Stimulated activated naive CD8-positive, alpha-beta T cell treated with anti-CD3 and anti-CD28 coated beads, Interleukin-15, Interleukin-2, amounts not matched to agents 100 U/mL and 50 U/mL, for 24 hours (primary cell): ENCODE measurements at regions not wholly inside any gene's neighbourhood (a gene's known extent, or its start where the extent isn't known, plus 50 kb on each side); places are given as distances from the start of the nearest gene placed in this dataset.
"Not testable (repeated sequence)": the region's sequence is repeated elsewhere in the genome, so short reads cannot be mapped to it uniquely, and the experiment has no call there.

Experiments
- ATAC-seq: fragments of 150-1000 bp; cut with Tn5 transposase; one replicate; pipeline ENCODE4 v1.10.0; 2021
- DNase-seq: peaks from one replicate; pipeline ENCODE4 v3.0.0; 2021

GRCh38 chr2:167792126-167792525 lies 455.3 kb downstream of the STK39 start:
- DNase-seq (no peak), ATAC-seq (no peak)

GRCh38 chr2:167790781-167791450 lies 456.5 kb downstream of the STK39 start:
- ATAC-seq = no peak

GRCh38 chr2:167790189-167790588 lies 457.2 kb downstream of the STK39 start:
- no peak for DNase-seq
- ATAC-seq = no peak

More at GRCh38 chr2:167790781-167791450, 456.5 kb downstream of the STK39 start:
- no peak for DNase-seq

- DNase-seq (no peak), ATAC-seq (no peak)
Measured at GRCh38 chr2:167787562-167787961, 459.8 kb downstream of the STK39 start.

- DNase-seq = no peak
Measured at GRCh38 chr2:167787021-167787420, 460.4 kb downstream of the STK39 start.

GRCh38 chr2:167785606-167786216 lies 461.7 kb downstream of the STK39 start:
- DNase-seq (no peak), ATAC-seq (no peak)

More at GRCh38 chr2:167787021-167787420, 460.4 kb downstream of the STK39 start:
- ATAC-seq = no peak

- DNase-seq = no peak
- ATAC-seq = no peak
Measured at GRCh38 chr2:167784084-167784425, 463.3 kb downstream of the STK39 start.

- DNase-seq (no peak), ATAC-seq (no peak)
Measured at GRCh38 chr2:167783261-167784083, 463.9 kb downstream of the STK39 start.

GRCh38 chr2:167781629-167782028 lies 465.8 kb downstream of the STK39 start:
- not testable (repeated sequence) for DNase-seq, ATAC-seq

- DNase-seq = no peak
- no peak for ATAC-seq
Measured at GRCh38 chr2:167776359-167776758, 471.0 kb downstream of the STK39 start.

- ATAC-seq (no peak), DNase-seq (no peak)
Measured at GRCh38 chr2:167771628-167772027, 475.8 kb downstream of the STK39 start.

- DNase-seq (no peak), ATAC-seq (no peak)
Measured at GRCh38 chr2:167769020-167769419, 478.4 kb downstream of the STK39 start.

GRCh38 chr2:167767830-167768229 lies 479.6 kb downstream of the STK39 start:
- DNase-seq (no peak), ATAC-seq (no peak)

GRCh38 chr2:167764772-167765341 lies 482.5 kb downstream of the STK39 start:
- ATAC-seq = no peak
- DNase-seq = no peak

- ATAC-seq (no peak), DNase-seq (no peak)
Measured at GRCh38 chr2:167761465-167762136, 485.8 kb downstream of the STK39 start.

GRCh38 chr2:167759531-167759930 lies 487.9 kb downstream of the STK39 start:
- ATAC-seq (no peak), DNase-seq (no peak)

GRCh38 chr2:167758292-167758691 lies 489.1 kb downstream of the STK39 start:
- DNase-seq (no peak), ATAC-seq (no peak)

- ATAC-seq (no peak), DNase-seq (no peak)
Measured at GRCh38 chr2:167756446-167756845, 490.9 kb downstream of the STK39 start.

- ATAC-seq = no peak
Measured at GRCh38 chr2:167753142-167753541, 494.3 kb downstream of the STK39 start.

GRCh38 chr2:167752734-167753133 lies 494.7 kb downstream of the STK39 start:
- ATAC-seq (no peak), DNase-seq (no peak)

More at GRCh38 chr2:167753142-167753541, 494.3 kb downstream of the STK39 start:
- no peak for DNase-seq

- ATAC-seq (no peak), DNase-seq (no peak)
Measured at GRCh38 chr2:167750675-167751074, 496.7 kb downstream of the STK39 start.

GRCh38 chr2:167749660-167750059 lies 497.7 kb downstream of the STK39 start:
- DNase-seq = no peak
- no peak for ATAC-seq
